PC-9 (cell line): ENCODE measurements at regions not wholly inside any gene's neighbourhood (a gene's known extent, or its start where the extent isn't known, plus 50 kb on each side); places are given as distances from the start of the nearest gene placed in this dataset.

Experiments used
- BruUV-seq: library from RNA; stranded (reverse); fragments of 400-500 nt; replicated peaks from 2 replicates; lab custom pipeline; 2021; lab: Mats Ljungman, UMichigan
- CTCF ChIA-PET: fragments of 300-600 bp; sonication (Branson Sonifier 250); formaldehyde crosslinking; loops from one replicate; lab custom pipeline; 2022; ENCODE audit warnings: antibody characterized with exemption; lab: Charles Lee
- POLR2A ChIA-PET: fragments of 300-600 bp; sonication (Branson Sonifier 250); formaldehyde crosslinking; loops from one replicate; lab custom pipeline; 2022; ENCODE audit warnings: antibody characterized with exemption; ENCODE audit not compliant: unreplicated experiment; lab: Charles Lee
- DNase-seq, 2 experiments: peaks; one replicate each; pipeline versions ENCODE4 v3.0.0 to v3.0.0-alpha.2; 2015 to 2022; ENCODE audit warnings: mixed read lengths in 1 of 2
- H2AFZ ChIP-seq: fragments of 200-600 bp; sonication (generic); 2 replicates; pipeline ENCODE4 v1.8.1; 2017; ENCODE audit warnings: antibody characterized with exemption
- H3F3A ChIP-seq: fragments of 200-600 bp; sonication (generic); 2 replicates; pipeline ENCODE4 v1.8.1; 2017; ENCODE audit warnings: antibody characterized with exemption, mild to moderate bottlenecking, low read depth; ENCODE audit not compliant: insufficient read depth
- H3K27ac ChIP-seq: fragments of 200-600 bp; sonication (generic); 2 replicates; pipeline ENCODE4 v1.6.1; 2016; ENCODE audit warnings: mixed run types
- H3K27me3 ChIP-seq: fragments of 200-600 bp; sonication (generic); 2 replicates; pipeline ENCODE4 v1.6.1; 2016; ENCODE audit warnings: low read depth, mixed run types; ENCODE audit not compliant: insufficient read depth
- H3K36me3 ChIP-seq: fragments of 200-600 bp; sonication (generic); 2 replicates; pipeline ENCODE4 v1.6.1; 2016; ENCODE audit warnings: low read depth, mixed run types
- H3K4me1 ChIP-seq: fragments of 200-600 bp; sonication (generic); replicated peaks from 2 replicates; pipeline ENCODE4 v1.6.1; 2016; ENCODE audit warnings: mixed run types; ENCODE audit not compliant: insufficient read depth
- H3K4me2 ChIP-seq: fragments of 200-600 bp; sonication (generic); 2 replicates; pipeline ENCODE4 v1.6.1; 2017; ENCODE audit warnings: mixed run types
- H3K4me3 ChIP-seq: fragments of 200-600 bp; sonication (generic); 2 replicates; pipeline ENCODE4 v1.6.1; 2016; ENCODE audit warnings: mixed run types
- H3K79me2 ChIP-seq: fragments of 200-600 bp; sonication (generic); 2 replicates; pipeline ENCODE4 v1.6.1; 2017; ENCODE audit warnings: low read depth, mixed run types
- H3K9me2 ChIP-seq: fragments of 200-600 bp; sonication (generic); 2 replicates; pipeline ENCODE4 v1.8.1; 2017; ENCODE audit warnings: mild to moderate bottlenecking; ENCODE audit not compliant: insufficient read depth
- H3K9me3 ChIP-seq: fragments of 200-600 bp; sonication (generic); 2 replicates; pipeline ENCODE4 v1.8.1; 2016; ENCODE audit warnings: low read depth; ENCODE audit not compliant: insufficient read depth
- H4K20me1 ChIP-seq: fragments of 200-600 bp; sonication (generic); 2 replicates; pipeline ENCODE4 v1.8.1; 2017; ENCODE audit not compliant: insufficient read depth
- CTCF ChIP-seq: fragments of 200-600 bp; sonication (generic); conservative IDR thresholded peaks from 2 replicates; pipeline ENCODE4 v1.6.1; 2017; ENCODE audit warnings: mixed run types, antibody characterized with exemption, mild to moderate bottlenecking, moderate library complexity
- EZH2 ChIP-seq: fragments of 200-600 bp; sonication (generic); IDR thresholded peaks from 2 replicates; pipeline ENCODE4 v1.8.0; 2017; ENCODE audit warnings: antibody characterized with exemption, low read depth
- intact Hi-C: fragments of 100-400 bp; cut with micrococcal nuclease; formaldehyde crosslinking; loops from one replicate; pipeline ENCODE4 v1.10.0; 2022; ENCODE audit not compliant: unreplicated experiment

DNA sequence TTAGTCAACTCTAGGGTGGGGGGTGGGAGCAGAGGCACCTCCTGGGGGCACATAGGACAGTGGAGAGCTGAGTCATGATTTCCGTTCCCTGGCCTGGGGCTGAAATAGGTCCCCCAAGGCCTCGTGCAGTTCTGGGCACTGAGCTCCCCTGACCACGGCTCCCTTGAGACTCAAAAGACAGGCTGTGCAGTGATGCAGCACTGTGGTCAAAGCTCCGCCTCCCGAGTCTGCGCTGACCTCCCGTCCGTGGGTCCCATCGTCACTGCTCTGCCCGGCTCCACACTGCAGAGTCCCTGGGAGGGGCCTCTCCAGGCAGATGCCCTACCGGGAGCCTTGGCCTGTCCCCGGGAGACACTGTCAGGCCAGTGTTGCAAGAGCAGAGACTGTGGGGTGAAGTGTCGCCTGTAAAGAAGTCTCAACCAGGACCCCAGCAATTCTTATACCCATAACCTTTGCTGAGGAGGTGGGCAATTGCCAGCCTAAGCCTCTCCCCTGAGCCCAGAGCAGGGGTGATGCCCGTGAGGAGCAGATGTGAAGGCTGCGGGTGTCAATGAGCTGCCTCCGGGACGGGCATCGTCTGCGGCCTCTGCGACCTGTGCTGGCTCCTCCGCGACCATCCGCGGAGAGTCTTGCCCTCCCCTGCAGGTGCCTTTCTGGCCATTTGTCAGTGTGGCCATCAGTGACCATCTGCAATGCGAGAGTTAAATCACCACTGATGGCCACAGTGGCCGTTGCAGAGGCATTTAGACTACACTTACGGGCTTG, 877.3 kb downstream of the BRD1 start:
- ChIA-PET CTCF (no interaction called here), POLR2A (no interaction called here)
- TF ChIP-seq EZH2 (no peak), CTCF (no peak)
- intact Hi-C loops: no loop called here
- Histone ChIP-seq H2AFZ (no peak overlapping the region), H3K27me3 (peaks cover 84% of the 10 kb centered on the region), H4K20me1 (peaks cover 3% of the 10 kb centered on the region; the same call in 1 of the 2 replicates), H3F3A (no peaks in the 10 kb centered on the region), H3K9me3 (no peaks in the 10 kb centered on the region), H3K4me3 (no peak overlapping the region), H3K4me2 (no peak overlapping the region), H3K4me1 (no peaks in the 10 kb centered on the region), H3K36me3 (no peaks in the 10 kb centered on the region), H3K79me2 (no peaks in the 10 kb centered on the region), H3K27ac (no peak overlapping the region), H3K9me2 (no peaks in the 10 kb centered on the region)
- BruUV-seq: no TSS peak
- DNase-seq: no peak

GRCh38 chr22:48949375-48950149, 878.1 kb downstream of the BRD1 start:
- intact Hi-C loops: no loop called here
- Histone ChIP-seq H3K4me3 (no peak overlapping the region), H3K4me1 (no peaks in the 10 kb centered on the region), H3F3A (no peaks in the 10 kb centered on the region), H3K79me2 (no peaks in the 10 kb centered on the region), H4K20me1 (peaks cover 3% of the 10 kb centered on the region; the same call in 1 of the 2 replicates), H3K9me3 (no peaks in the 10 kb centered on the region), H3K27ac (no peak overlapping the region), H3K4me2 (no peak overlapping the region), H3K9me2 (no peaks in the 10 kb centered on the region), H2AFZ (no peak overlapping the region), H3K27me3 (peaks cover 87% of the 10 kb centered on the region), H3K36me3 (no peaks in the 10 kb centered on the region)
- TF ChIP-seq CTCF: no peak
- no peak for TF ChIP-seq EZH2
- BruUV-seq: no TSS peak
- CTCF ChIA-PET: no interaction called here
- no peak for DNase-seq
- POLR2A ChIA-PET: no interaction called here

GRCh38 chr22:48948575-48949170, 879.0 kb downstream of the BRD1 start:
- no TSS peak for BruUV-seq
- intact Hi-C loops: no loop called here
- H3K9me2 ChIP-seq: no peaks in the 10 kb centered on the region
- no peak for DNase-seq
- H3K4me1 ChIP-seq: no peaks in the 10 kb centered on the region
- TF ChIP-seq CTCF (no peak), EZH2 (no peak)
- H3K79me2 ChIP-seq: no peaks in the 10 kb centered on the region
- H3K4me2 ChIP-seq: no peak overlapping the region
- no peaks in the 10 kb centered on the region for H3K9me3 ChIP-seq
- no peak overlapping the region for H3K27ac ChIP-seq
- no peaks in the 10 kb centered on the region for H3K36me3 ChIP-seq
- ChIA-PET POLR2A (no interaction called here), CTCF (no interaction called here)
- H3K27me3 ChIP-seq: peaks cover 93% of the 10 kb centered on the region
- peaks cover 3% of the 10 kb centered on the region; the same call in 1 of the 2 replicates for H4K20me1 ChIP-seq
- H3F3A ChIP-seq: no peaks in the 10 kb centered on the region
- H3K4me3 ChIP-seq: no peak overlapping the region
- no peak overlapping the region for H2AFZ ChIP-seq
